IMR-90 (cell line): ENCODE measurements at regions not wholly inside any gene's neighbourhood (a gene's known extent, or its start where the extent isn't known, plus 50 kb on each side); places are given as distances from the start of the nearest gene placed in this dataset.

ENCODE experiments used
- ATAC-seq: fragments of 200-7000 bp; cut with Tn5 transposase; 2 replicates; pipeline ENCODE4 v1.9.1; 2020; ENCODE audit warnings: low read depth, mild to moderate bottlenecking, moderate library complexity
- BruUV-seq: library from RNA; stranded (reverse); fragments of 400-500 nt; replicated peaks from 2 replicates; lab custom pipeline; 2021; lab: Mats Ljungman, UMichigan
- CTCF ChIA-PET: fragments of 300-600 bp; formaldehyde crosslinking; extraction: SDS; loops from one replicate; lab custom pipeline; 2021; ENCODE audit warnings: antibody characterized with exemption; lab: Yijun Ruan, JAX
- POLR2A ChIA-PET: fragments of 300-600 bp; sonication (Branson Sonifier 250); formaldehyde crosslinking; loops from one replicate; lab custom pipeline; 2022; ENCODE audit warnings: antibody characterized with exemption; ENCODE audit not compliant: unreplicated experiment; lab: Charles Lee
- DNase-seq: peaks from one replicate; pipeline ENCODE4 v3.0.0; 2013
- H2AFZ ChIP-seq: replicated peaks from 2 replicates; pipeline ENCODE3; 2013; ENCODE audit warnings: low read length, mild to moderate bottlenecking; ENCODE audit not compliant: poor library complexity
- H2AK5ac ChIP-seq: 2 replicates; pipeline ENCODE4 v1.6.1; 2013; ENCODE audit warnings: low read depth, low read length, inconsistent platforms
- H2AK9ac ChIP-seq: replicated peaks from 2 replicates; pipeline ENCODE3; 2013; ENCODE audit warnings: mild to moderate bottlenecking, low read depth, low read length, moderate library complexity; ENCODE audit not compliant: poor library complexity
- H2BK120ac ChIP-seq: 2 replicates; pipeline ENCODE4 v1.6.1; 2013; ENCODE audit warnings: low read depth, low read length, inconsistent platforms
- H2BK15ac ChIP-seq: 3 replicates; pipeline ENCODE4 v1.6.1; 2013; ENCODE audit warnings: low read depth, low read length, inconsistent platforms
- H2BK20ac ChIP-seq: 2 replicates; pipeline ENCODE4 v1.6.1; 2013; ENCODE audit warnings: low read depth, mild to moderate bottlenecking, inconsistent platforms, low read length, moderate library complexity
- H2BK5ac ChIP-seq: 2 replicates; pipeline ENCODE4 v1.6.1; 2013; ENCODE audit warnings: mild to moderate bottlenecking, low read depth, low read length, inconsistent platforms; ENCODE audit not compliant: poor library complexity, severe bottlenecking
- H3K14ac ChIP-seq: replicated peaks from 2 replicates; pipeline ENCODE4 v1.6.1; 2013; ENCODE audit warnings: low read depth, low read length, inconsistent platforms
- H3K18ac ChIP-seq: 2 replicates; pipeline ENCODE4 v1.6.1; 2013; ENCODE audit warnings: low read depth, low read length, control low read depth
- H3K23ac ChIP-seq: 2 replicates; pipeline ENCODE4 v1.6.1; 2013; ENCODE audit warnings: low read depth, low read length, inconsistent platforms
- H3K27ac ChIP-seq: 2 replicates; pipeline ENCODE4 v1.5.1; 2013; ENCODE audit warnings: mild to moderate bottlenecking, control low read depth, low read length; ENCODE audit not compliant: insufficient read depth
- H3K27me3 ChIP-seq: 2 replicates; pipeline ENCODE4 v1.6.1; 2013; ENCODE audit warnings: low read length; ENCODE audit not compliant: control insufficient read depth, insufficient read depth
- H3K36me3 ChIP-seq: 2 replicates; pipeline ENCODE4 v1.6.1; 2013; ENCODE audit warnings: low read length, mixed read lengths; ENCODE audit not compliant: control insufficient read depth, insufficient read depth
- H3K4ac ChIP-seq: 2 replicates; pipeline ENCODE4 v1.6.1; 2013; ENCODE audit warnings: low read depth, low read length, inconsistent platforms
- H3K4me1 ChIP-seq: 2 replicates; pipeline ENCODE4 v1.6.1; 2013; ENCODE audit warnings: low read length, mixed read lengths; ENCODE audit not compliant: control insufficient read depth, insufficient read depth
- H3K4me2 ChIP-seq: 2 replicates; pipeline ENCODE4 v1.6.1; 2013; ENCODE audit warnings: low read depth, mild to moderate bottlenecking, control low read depth, low read length, moderate library complexity
- H3K4me3 ChIP-seq: 2 replicates; pipeline ENCODE4 v1.5.1; 2013; ENCODE audit warnings: low read depth, mild to moderate bottlenecking, control low read depth, low read length, moderate library complexity; ENCODE audit not compliant: insufficient read depth
- H3K56ac ChIP-seq: 2 replicates; pipeline ENCODE4 v1.6.1; 2013; ENCODE audit warnings: low read length, inconsistent platforms; ENCODE audit not compliant: insufficient read depth; ENCODE audit errors: extremely low read depth
- H3K79me1 ChIP-seq, 2 experiments: 2 replicates each; pipeline ENCODE4 v1.6.1; 2013; ENCODE audit warnings: low read length in 2 of 2, inconsistent platforms in 1 of 2, low read depth in 1 of 2
- H3K9ac ChIP-seq: 2 replicates; pipeline ENCODE4 v1.6.1; 2013; ENCODE audit warnings: low read depth, low read length, control low read depth
- H3K9me1 ChIP-seq: 2 replicates; pipeline ENCODE4 v1.6.1; 2013; ENCODE audit warnings: low read length, inconsistent platforms; ENCODE audit not compliant: insufficient read depth
- H3K9me3 ChIP-seq: 2 replicates; pipeline ENCODE4 v1.6.1; 2013; ENCODE audit warnings: low read length; ENCODE audit not compliant: control insufficient read depth, insufficient read depth
- H4K20me1 ChIP-seq: 2 replicates; pipeline ENCODE4 v1.6.1; 2013; ENCODE audit warnings: low read length, inconsistent platforms; ENCODE audit not compliant: insufficient read depth
- H4K5ac ChIP-seq: 2 replicates; pipeline ENCODE4 v1.6.1; 2013; ENCODE audit warnings: mild to moderate bottlenecking, low read depth, low read length, control low read depth
- H4K8ac ChIP-seq, 2 experiments: 2 replicates each; pipeline ENCODE4 v1.6.1; 2013; ENCODE audit warnings: low read depth in 2 of 2, low read length in 2 of 2, control low read depth in 1 of 2, inconsistent platforms in 1 of 2
- H4K91ac ChIP-seq: 2 replicates; pipeline ENCODE4 v1.6.1; 2013; ENCODE audit warnings: low read depth, low read length, inconsistent platforms; ENCODE audit not compliant: insufficient read depth
- CEBPB ChIP-seq: IDR thresholded peaks from 2 replicates; pipeline ENCODE4 v1.6.1; 2012; ENCODE audit warnings: low read depth, low read length, improper control_type of control experiment
- CHD1 ChIP-seq: IDR thresholded peaks from 2 replicates; pipeline ENCODE4 v1.6.1; 2012; ENCODE audit warnings: low read depth, low read length, improper control_type of control experiment
- FOS ChIP-seq: fragments of 150-350 bp; IDR thresholded peaks from 2 replicates; pipeline ENCODE4 v1.6.1; 2016; ENCODE audit warnings: low read depth, low read length
- MAZ ChIP-seq: IDR thresholded peaks from 2 replicates; pipeline ENCODE4 v1.6.1; 2012; ENCODE audit warnings: low read depth, mild to moderate bottlenecking, low read length, improper control_type of control experiment, moderate library complexity, borderline replicate concordance
- RAD21 ChIP-seq: IDR thresholded peaks from 2 replicates; pipeline ENCODE4 v1.6.1; 2012; ENCODE audit warnings: low read length, improper control_type of control experiment
- RCOR1 ChIP-seq: IDR thresholded peaks from 2 replicates; pipeline ENCODE4 v1.6.1; 2012; ENCODE audit warnings: mild to moderate bottlenecking, low read length, improper control_type of control experiment; ENCODE audit not compliant: insufficient replicate concordance
- WGBS, 2 experiments: methylation state at CpG; one replicate each; pipeline versions ENCODE4 v1.1.5 to v1.1.7; 2013; ENCODE audit warnings: missing lambda C conversion rate in 2 of 2; ENCODE audit not compliant: insufficient read length in 1 of 2; ENCODE audit errors: extremely low coverage in 2 of 2; 5-methylcytosine and 5-hydroxymethylcytosine counted together
- dilution Hi-C: fragments of 300-500 bp; cut with HindIII; formaldehyde crosslinking; loops from one replicate; pipeline ENCODE4 v1.14.3; 2018; ENCODE audit warnings: low sequenced_read_pairs; ENCODE audit not compliant: unreplicated experiment
- in situ Hi-C: fragments of 300-500 bp; cut with MboI; formaldehyde crosslinking; loops from 3 replicates; pipeline ENCODE4 v1.14.3; 2019; ENCODE audit warnings: low sequenced_read_pairs, inconsistent platforms, mixed read lengths
- intact Hi-C: fragments of 100-400 bp; cut with micrococcal nuclease; formaldehyde crosslinking; loops from 2 replicates; pipeline ENCODE4 v1.10.0; 2022
- TF ChIP-seq, protein P1 (sequence below): fragments of 150-350 bp; IDR thresholded peaks from 2 replicates; pipeline ENCODE4 v1.6.1; 2017; ENCODE audit warnings: mild to moderate bottlenecking, antibody characterized with exemption, low read length, low read depth
- TF ChIP-seq, protein P2 (sequence below): fragments of 150-350 bp; IDR thresholded peaks from 2 replicates; pipeline ENCODE4 v1.6.1; 2016; ENCODE audit warnings: low read depth, mild to moderate bottlenecking, low read length, moderate library complexity, borderline replicate concordance

DNA sequence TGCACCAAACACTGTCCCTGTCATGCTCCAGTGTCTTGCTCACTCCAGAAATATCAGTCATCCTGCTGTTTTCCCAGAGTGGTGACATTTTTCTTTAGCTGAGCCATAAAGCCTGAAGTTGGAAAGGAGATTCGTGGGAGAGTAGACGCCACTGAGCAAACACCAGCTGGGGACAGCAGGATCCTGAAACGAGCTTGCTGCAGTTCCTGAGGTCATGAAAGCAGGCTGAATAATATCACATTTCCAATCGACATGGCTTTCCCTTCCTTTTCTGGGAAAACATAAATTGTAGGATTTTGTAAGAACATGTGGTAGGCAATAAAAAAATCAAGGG lies 276.4 kb downstream of the CDCA7 start:
- H3K4me2 ChIP-seq = peak overlapping the region; percentile 45
- peak; percentile 56 for ATAC-seq
- CTCF ChIA-PET = no interaction called here

More for the DNA sequence above, 276.4 kb downstream of the CDCA7 start:
- Histone ChIP-seq H4K20me1 (no peaks in the 10 kb centered on the region), H3K4me3 (no peak overlapping the region), H2BK15ac (0 out of 3 replicates have a peak overlapping the region, but pooled peaks have one; percentile 71), H2BK120ac (0 out of 2 replicates have a peak overlapping the region, but pooled peaks have one; percentile 28), H3K9ac (peak overlapping the region; percentile 2; the same call in 1 of the 2 replicates), H2AK9ac (no peak overlapping the region), H2BK5ac (no peak overlapping the region), H3K79me1 (no peaks in the 10 kb centered on the region), H3K4me1 (no peaks in the 10 kb centered on the region), H3K56ac (no peak overlapping the region), H3K14ac (peak overlapping the region; percentile 49; the same call in 1 of the 2 replicates), H4K8ac (0 out of 4 replicates have a peak overlapping the region, but pooled peaks of 1 of the 2 experiments have one; percentile 26), H2BK20ac (peak overlapping the region; percentile 16; the same call in 1 of the 2 replicates), H3K36me3 (no peaks in the 10 kb centered on the region), H4K91ac (no peak overlapping the region), H3K27me3 (no peaks in the 10 kb centered on the region; the same call in 1 of the 2 replicates), H3K27ac (peak overlapping the region; percentile 44), H3K4ac (no peak overlapping the region), H3K23ac (no peak overlapping the region; the same call in 1 of the 2 replicates), H2AK5ac (no peak overlapping the region), H3K9me1 (no peaks in the 10 kb centered on the region), H4K5ac (no peak overlapping the region; the same call in 1 of the 2 replicates), H2AFZ (peak overlapping the region; percentile 81), H3K18ac (no peak overlapping the region), H3K9me3 (no peaks in the 10 kb centered on the region)
- dilution Hi-C loops (no loop called here), in situ Hi-C loops (no loop called here), intact Hi-C loops (no loop called here)
- TF ChIP-seq MAZ (no peak), FOS (no peak), CEBPB (no peak), RAD21 (no peak), CHD1 (no peak), RCOR1 (no peak)
- TF ChIP-seq, protein P1, sequence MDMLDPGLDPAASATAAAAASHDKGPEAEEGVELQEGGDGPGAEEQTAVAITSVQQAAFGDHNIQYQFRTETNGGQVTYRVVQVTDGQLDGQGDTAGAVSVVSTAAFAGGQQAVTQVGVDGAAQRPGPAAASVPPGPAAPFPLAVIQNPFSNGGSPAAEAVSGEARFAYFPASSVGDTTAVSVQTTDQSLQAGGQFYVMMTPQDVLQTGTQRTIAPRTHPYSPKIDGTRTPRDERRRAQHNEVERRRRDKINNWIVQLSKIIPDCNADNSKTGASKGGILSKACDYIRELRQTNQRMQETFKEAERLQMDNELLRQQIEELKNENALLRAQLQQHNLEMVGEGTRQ = no peak
- TF ChIP-seq, protein P2, sequence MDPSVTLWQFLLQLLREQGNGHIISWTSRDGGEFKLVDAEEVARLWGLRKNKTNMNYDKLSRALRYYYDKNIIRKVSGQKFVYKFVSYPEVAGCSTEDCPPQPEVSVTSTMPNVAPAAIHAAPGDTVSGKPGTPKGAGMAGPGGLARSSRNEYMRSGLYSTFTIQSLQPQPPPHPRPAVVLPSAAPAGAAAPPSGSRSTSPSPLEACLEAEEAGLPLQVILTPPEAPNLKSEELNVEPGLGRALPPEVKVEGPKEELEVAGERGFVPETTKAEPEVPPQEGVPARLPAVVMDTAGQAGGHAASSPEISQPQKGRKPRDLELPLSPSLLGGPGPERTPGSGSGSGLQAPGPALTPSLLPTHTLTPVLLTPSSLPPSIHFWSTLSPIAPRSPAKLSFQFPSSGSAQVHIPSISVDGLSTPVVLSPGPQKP = no peak
- no CpG with 5 or more reads among the region's 4 CpGs for WGBS, 2 experiments
- BruUV-seq = no TSS peak
- POLR2A ChIA-PET = no interaction called here
- peak; percentile 34 for DNase-seq
